H9 (cell line): ENCODE measurements at regions not wholly inside any gene's neighbourhood (a gene's known extent, or its start where the extent isn't known, plus 50 kb on each side); places are given as distances from the start of the nearest gene placed in this dataset.

Experiments
- DNase-seq: peaks from one replicate; pipeline ENCODE4 v3.0.0-alpha.2; 2017
- H2AFZ ChIP-seq: one replicate; pipeline ENCODE4 v1.6.1; 2013; ENCODE audit warnings: mild to moderate bottlenecking, low read length, control low read depth, moderate library complexity
- H2AK5ac ChIP-seq: 2 replicates; pipeline ENCODE4 v1.6.1; 2013; ENCODE audit warnings: low read length, control low read depth, mixed read lengths; ENCODE audit not compliant: insufficient read length
- H2BK120ac ChIP-seq: one replicate; pipeline ENCODE4 v1.6.1; 2013; ENCODE audit warnings: low read depth, mild to moderate bottlenecking, low read length, control low read depth, inconsistent platforms; ENCODE audit not compliant: poor library complexity, severe bottlenecking
- H2BK12ac ChIP-seq: 2 replicates; pipeline ENCODE4 v1.6.1; 2013; ENCODE audit warnings: low read length, control low read depth, mixed read lengths, low read depth; ENCODE audit not compliant: insufficient read length
- H2BK15ac ChIP-seq: 2 replicates; pipeline ENCODE4 v1.6.1; 2013; ENCODE audit warnings: low read depth, low read length, control low read depth
- H2BK20ac ChIP-seq: one replicate; pipeline ENCODE4 v1.6.1; 2013; ENCODE audit warnings: low read depth, mild to moderate bottlenecking, low read length, control low read depth, inconsistent platforms; ENCODE audit not compliant: poor library complexity, severe bottlenecking
- H2BK5ac ChIP-seq: 2 replicates; pipeline ENCODE4 v1.6.1; 2013; ENCODE audit warnings: low read length, control low read depth, mixed read lengths; ENCODE audit not compliant: insufficient read length
- H3K14ac ChIP-seq: 2 replicates; pipeline ENCODE4 v1.6.1; 2013; ENCODE audit warnings: low read length, control low read depth; ENCODE audit not compliant: insufficient read depth
- H3K18ac ChIP-seq: 2 replicates; pipeline ENCODE4 v1.6.1; 2013; ENCODE audit warnings: low read depth, mild to moderate bottlenecking, mixed read lengths, low read length, control low read depth; ENCODE audit not compliant: insufficient read length
- H3K23ac ChIP-seq: 2 replicates; pipeline ENCODE4 v1.6.1; 2013; ENCODE audit warnings: low read length, control low read depth, mixed read lengths, low read depth; ENCODE audit not compliant: insufficient read length
- H3K23me2 ChIP-seq: 2 replicates; pipeline ENCODE4 v1.6.1; 2013; ENCODE audit warnings: low read depth, mild to moderate bottlenecking, mixed read lengths, low read length, control low read depth; ENCODE audit not compliant: insufficient read length, poor library complexity, severe bottlenecking
- H3K27ac ChIP-seq: 2 replicates; pipeline ENCODE4 v1.5.1; 2013; ENCODE audit warnings: low read length, control low read depth, mixed read lengths, low read depth; ENCODE audit not compliant: insufficient read length
- H3K27me3 ChIP-seq: 2 replicates; pipeline ENCODE4 v1.6.1; 2013; ENCODE audit warnings: low read length, control low read depth, inconsistent platforms; ENCODE audit not compliant: insufficient read depth
- H3K4ac ChIP-seq: 2 replicates; pipeline ENCODE4 v1.6.1; 2013; ENCODE audit warnings: low read depth, mild to moderate bottlenecking, control low read depth, inconsistent platforms, low read length, moderate library complexity
- H3K4me1 ChIP-seq: 2 replicates; pipeline ENCODE4 v1.6.1; 2013; ENCODE audit warnings: low read length, control low read depth, inconsistent platforms; ENCODE audit not compliant: insufficient read depth
- H3K4me2 ChIP-seq: 2 replicates; pipeline ENCODE4 v1.6.1; 2013; ENCODE audit warnings: low read length, control low read depth, mixed read lengths; ENCODE audit not compliant: insufficient read length, insufficient read depth
- H3K56ac ChIP-seq: 2 replicates; pipeline ENCODE4 v1.6.1; 2013; ENCODE audit warnings: low read depth, mild to moderate bottlenecking, mixed read lengths, low read length, control low read depth; ENCODE audit not compliant: insufficient read length
- H3K79me1 ChIP-seq: 2 replicates; pipeline ENCODE4 v1.6.1; 2013; ENCODE audit warnings: low read depth, mild to moderate bottlenecking, moderate library complexity, low read length, control low read depth, inconsistent platforms; ENCODE audit not compliant: insufficient read depth, poor library complexity, severe bottlenecking
- H3K79me2 ChIP-seq: 2 replicates; pipeline ENCODE4 v1.6.1; 2013; ENCODE audit warnings: low read length, control low read depth, inconsistent platforms; ENCODE audit not compliant: insufficient read depth
- H3K9ac ChIP-seq: 2 replicates; pipeline ENCODE4 v1.6.1; 2013; ENCODE audit warnings: low read length, control low read depth, mixed read lengths; ENCODE audit not compliant: insufficient read length; ENCODE audit errors: extremely low read depth
- H3K9me3 ChIP-seq: one replicate; pipeline ENCODE4 v1.6.1; 2013; ENCODE audit warnings: low read depth, low read length, inconsistent platforms; ENCODE audit not compliant: control insufficient read depth
- H3T11ph ChIP-seq: one replicate; pipeline ENCODE4 v1.6.1; 2013; ENCODE audit warnings: mild to moderate bottlenecking, low read length, control low read depth, inconsistent platforms
- H4K20me1 ChIP-seq: one replicate; pipeline ENCODE4 v1.6.1; 2013; ENCODE audit not compliant: control insufficient read depth, insufficient read length, insufficient read depth
- H4K5ac ChIP-seq: 2 replicates; pipeline ENCODE4 v1.6.1; 2013; ENCODE audit warnings: low read depth, mild to moderate bottlenecking, mixed read lengths, low read length, control low read depth; ENCODE audit not compliant: insufficient read length
- H4K8ac ChIP-seq: replicated peaks from 2 replicates; pipeline ENCODE4 v1.6.1; 2013; ENCODE audit warnings: low read length, control low read depth, mixed read lengths, low read depth; ENCODE audit not compliant: insufficient read length
- H4K91ac ChIP-seq: 2 replicates; pipeline ENCODE4 v1.6.1; 2013; ENCODE audit warnings: low read depth, mild to moderate bottlenecking, moderate library complexity, mixed read lengths, low read length, control low read depth; ENCODE audit not compliant: insufficient read length
- H3K27ac Mint-ChIP-seq, 3 experiments: 2 replicates in 2 of 3; 3 replicates in 1 of 3; pipeline ENCODE4 v1.8.0; 2020 to 2021; ENCODE audit warnings: mixed read lengths in 3 of 3, mild to moderate bottlenecking in 1 of 3, moderate library complexity in 1 of 3
- H3K27me3 Mint-ChIP-seq: 2 replicates; pipeline ENCODE4 v1.8.0; 2021; ENCODE audit warnings: low read depth, mild to moderate bottlenecking, moderate library complexity, mixed read lengths
- H3K36me3 Mint-ChIP-seq, 3 experiments: 2 replicates in 2 of 3; 3 replicates in 1 of 3; pipeline ENCODE4 v1.8.0; 2020 to 2021; ENCODE audit warnings: low read depth in 3 of 3, mixed read lengths in 3 of 3; ENCODE audit not compliant: insufficient read depth in 1 of 3
- H3K4me1 Mint-ChIP-seq, 2 experiments: 2 replicates each; pipeline ENCODE4 v1.8.0; 2020; ENCODE audit warnings: mixed read lengths in 2 of 2
- H3K4me3 Mint-ChIP-seq, 2 experiments: 2 replicates in 1 of 2; 3 replicates in 1 of 2; pipeline ENCODE4 v1.8.0; 2020 to 2021; ENCODE audit warnings: mild to moderate bottlenecking in 2 of 2, mixed read lengths in 2 of 2, moderate library complexity in 1 of 2
- H3K9me3 Mint-ChIP-seq, 2 experiments: 2 replicates in 1 of 2; 3 replicates in 1 of 2; pipeline ENCODE4 v1.8.0; 2020; ENCODE audit warnings: mild to moderate bottlenecking in 2 of 2, mixed read lengths in 2 of 2, moderate library complexity in 1 of 2
- CTCF ChIP-seq: fragments of 200-600 bp; sonication (generic); conservative IDR thresholded peaks from 3 replicates; pipeline ENCODE4 v1.8.0; 2021; ENCODE audit warnings: antibody characterized with exemption, mild to moderate bottlenecking
- WGBS: extraction: QIAGEN DNeasy Blood & Tissue Kit; methylation state at CpG from one replicate; pipeline ENCODE4 v1.1.7; 2013; ENCODE audit warnings: missing lambda C conversion rate, low lambda C conversion rate, mixed read lengths; ENCODE audit not compliant: insufficient read length; ENCODE audit errors: extremely low coverage; 5-methylcytosine and 5-hydroxymethylcytosine counted together

GRCh38 chr5:36397901-36398536 lies 96.3 kb upstream of the RANBP3L start:
- Histone ChIP-seq H3K79me1 (no peaks in the 10 kb centered on the region), H3K4ac (no peak overlapping the region), H3K14ac (no peak overlapping the region), H3K79me2 (no peaks in the 10 kb centered on the region), H4K20me1 (no peaks in the 10 kb centered on the region), H2BK20ac (no peak overlapping the region), H2BK120ac (no peak overlapping the region), H3K4me1 (no peaks in the 10 kb centered on the region; the same call in 1 of the 2 replicates), H4K5ac (no peak overlapping the region), H3K4me2 (no peak overlapping the region), H3K27me3 (0 out of 2 replicates have a peak, but pooled peaks cover 2% of the 10 kb centered on the region), H2BK15ac (no peak overlapping the region), H2BK5ac (no peak overlapping the region), H3T11ph (no peak overlapping the region), H4K8ac (no peak overlapping the region), H3K18ac (no peak overlapping the region), H2AK5ac (no peak overlapping the region), H3K9ac (no peak overlapping the region), H4K91ac (no peak overlapping the region), H3K27ac (no peak overlapping the region), H2AFZ (no peak overlapping the region), H3K9me3 (no peaks in the 10 kb centered on the region), H2BK12ac (no peak overlapping the region), H3K56ac (no peak overlapping the region), H3K23me2 (no peaks in the 10 kb centered on the region), H3K23ac (no peak overlapping the region)
- H3K9me3 Mint-ChIP-seq, result no peaks in the 10 kb centered on the region
- no peak overlapping the region for H3K4me3 Mint-ChIP-seq
- H3K36me3 Mint-ChIP-seq, result no peaks in the 10 kb centered on the region
- H3K27me3 Mint-ChIP-seq, result no peaks in the 10 kb centered on the region; the same call in 1 of the 2 replicates
- peaks cover 6 to 10% of the 10 kb centered on the region in 2 experiments for H3K4me1 Mint-ChIP-seq
- peak; percentile 60 for TF ChIP-seq CTCF
- H3K27ac Mint-ChIP-seq, result no peak overlapping the region
- no peak for DNase-seq
- WGBS, result no CpG with 5 or more reads among the region's 3 CpGs
